ENCODE measurements at regions not wholly inside any gene's neighbourhood (a gene's known extent, or its start where the extent isn't known, plus 50 kb on each side); places are given as distances from the start of the nearest gene placed in this dataset.

DNA sequence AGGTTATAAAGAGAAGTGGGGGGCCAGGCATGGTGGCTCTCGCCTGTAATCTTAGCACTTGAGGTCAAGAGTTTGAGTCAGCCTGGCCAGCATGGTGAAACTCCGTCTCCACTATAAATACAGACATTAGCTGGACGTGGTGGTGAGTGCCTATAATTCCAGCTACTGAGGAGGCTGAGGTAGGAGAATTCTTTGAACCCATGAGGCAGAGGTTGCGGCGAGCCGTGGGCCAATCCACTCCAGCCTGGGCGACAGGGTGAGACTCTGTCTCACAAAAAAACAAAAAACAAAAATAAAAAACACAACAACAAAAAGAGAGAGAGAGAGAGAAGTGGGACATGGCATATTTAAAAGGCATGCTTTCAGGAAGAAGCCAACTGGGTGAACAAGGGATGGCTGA, 80.1 kb upstream of the CARD18 start:
- no peak for TF ChIP-seq POLR2AphosphoS5 (IDR thresholded peaks at IDR 0.05; ENCODE audit: low read depth, low read length)
- no peak for TF ChIP-seq POLR2A (IDR thresholded peaks at IDR 0.05; ENCODE audit: low read depth, low read length)
